Epidermal melanocyte (primary cell): ENCODE measurements at regions not wholly inside any gene's neighbourhood (a gene's known extent, or its start where the extent isn't known, plus 50 kb on each side); places are given as distances from the start of the nearest gene placed in this dataset.
"Not testable (repeated sequence)": the region's sequence is repeated elsewhere in the genome, so short reads cannot be mapped to it uniquely, and the experiment has no call there.

ENCODE experiments used
- DNase-seq: peaks from one replicate; pipeline ENCODE4 v3.0.0; 2011; ENCODE audit warnings: low spot score; ENCODE audit not compliant: insufficient read length

DNA sequence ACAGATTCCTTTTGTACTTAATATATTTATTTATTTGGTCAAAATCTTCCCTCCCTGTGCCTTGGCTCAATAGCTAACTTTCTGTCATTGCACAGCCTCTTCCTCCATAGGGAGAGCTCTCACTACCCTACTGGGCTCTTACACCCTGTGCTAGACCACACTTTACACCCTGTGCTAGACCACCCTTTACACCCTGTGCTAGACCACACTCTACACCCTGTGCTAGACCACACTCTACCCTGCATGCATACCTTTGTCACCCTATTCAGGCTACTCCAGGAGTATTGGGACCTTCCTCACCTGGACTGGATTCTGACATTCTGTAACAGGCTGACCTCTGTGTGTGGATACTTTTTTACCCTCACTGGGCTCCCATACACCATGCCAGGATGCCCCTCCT is 298.5 kb upstream of the TPK1 start:
- no peak for DNase-seq

DNA sequence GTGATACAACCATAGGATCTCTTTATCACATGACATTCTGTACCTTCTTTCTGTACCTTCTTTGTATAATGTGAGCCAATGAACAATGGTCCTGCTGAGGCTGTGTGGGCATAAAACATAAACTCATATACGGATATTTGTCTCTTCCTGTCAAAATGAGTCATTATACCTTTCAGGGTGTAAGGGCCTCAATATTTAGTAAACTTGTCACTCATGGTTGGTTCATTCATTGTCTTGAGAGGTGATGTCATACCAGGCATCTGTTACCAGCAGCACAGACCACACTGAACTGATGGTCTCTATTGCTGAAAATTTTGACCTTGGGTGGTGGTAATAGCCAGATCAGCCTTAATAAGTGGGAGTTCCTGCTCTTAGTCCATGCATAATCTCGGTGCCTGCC is 287.6 kb upstream of the TPK1 start:
- DNase-seq: no peak

DNA sequence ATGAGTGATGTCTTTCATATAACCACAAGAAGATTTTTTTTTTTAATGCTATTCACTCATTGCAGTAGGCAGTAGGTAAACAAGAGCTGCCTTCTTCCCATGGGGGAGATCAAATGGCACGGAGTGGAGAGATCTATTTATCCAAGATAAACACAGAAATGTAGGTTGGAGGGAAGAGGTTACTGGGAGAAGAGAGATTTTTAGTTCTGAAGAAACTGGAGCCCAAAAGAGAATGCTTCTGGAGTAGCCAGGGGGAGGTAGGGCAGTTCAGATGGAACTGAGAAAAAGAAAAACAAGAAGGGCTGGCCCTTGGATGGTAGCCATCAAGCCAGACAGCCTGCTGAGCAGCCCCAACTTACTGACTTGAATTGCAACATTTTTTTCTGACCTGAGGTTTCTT is 270.1 kb upstream of the TPK1 start:
- DNase-seq: no peak

DNA sequence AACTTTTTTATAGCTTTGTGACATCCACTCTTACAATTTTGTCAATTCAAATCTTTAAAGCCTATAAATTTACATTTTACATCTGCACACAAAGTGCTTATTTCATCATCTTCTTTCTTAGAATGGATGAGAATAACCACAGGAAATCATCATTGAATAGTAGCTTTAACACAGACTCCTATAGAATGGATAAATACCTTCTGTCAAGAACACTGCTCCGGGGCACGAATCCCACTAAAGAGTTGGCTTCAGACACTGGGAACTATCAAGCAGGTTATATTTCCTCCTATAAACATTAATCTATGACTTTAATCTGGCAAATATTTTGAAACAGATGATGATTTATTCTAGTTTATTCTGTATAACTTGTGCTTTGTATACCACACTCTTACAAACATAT is 269.7 kb upstream of the TPK1 start:
- no peak for DNase-seq

DNA sequence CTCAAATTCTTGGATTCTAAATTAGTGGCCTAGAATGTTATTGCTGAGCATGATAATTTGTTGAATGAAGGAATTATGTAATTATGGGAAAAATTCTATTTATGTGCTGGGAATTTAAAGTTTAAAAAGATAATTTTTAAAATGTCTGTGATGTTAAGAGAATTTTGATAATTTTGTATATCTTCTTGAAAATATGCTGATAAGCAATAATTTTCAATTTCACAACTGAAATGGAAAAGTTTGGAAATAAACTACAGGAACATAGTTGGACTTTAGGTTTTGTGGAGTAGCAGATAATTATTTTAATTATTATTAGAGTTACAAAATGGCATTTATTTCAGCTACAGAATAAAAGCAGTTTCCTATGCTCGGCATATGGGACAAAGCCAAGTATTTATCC is 268.5 kb upstream of the TPK1 start:
- DNase-seq: no peak

DNA sequence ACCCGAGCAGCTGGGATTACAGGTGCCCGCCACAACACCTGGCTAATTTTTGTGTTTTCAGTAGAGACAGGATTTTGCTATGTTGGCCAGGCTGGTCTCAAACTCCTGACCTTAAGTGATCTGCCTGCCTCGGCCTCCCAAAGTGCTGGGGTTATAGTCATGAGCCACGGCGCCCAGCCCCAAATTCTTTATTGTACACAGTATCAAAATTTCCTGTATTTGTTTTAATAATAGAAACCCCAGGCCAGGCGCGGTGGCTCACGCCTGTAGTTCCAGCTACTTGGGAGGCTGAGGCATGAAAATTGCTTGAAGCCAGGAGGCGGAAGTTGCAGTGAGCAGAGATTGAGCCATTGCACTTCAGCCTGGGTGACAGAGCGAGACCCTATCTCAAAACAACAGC is 266.3 kb upstream of the TPK1 start:
- not testable (repeated sequence) for DNase-seq

DNA sequence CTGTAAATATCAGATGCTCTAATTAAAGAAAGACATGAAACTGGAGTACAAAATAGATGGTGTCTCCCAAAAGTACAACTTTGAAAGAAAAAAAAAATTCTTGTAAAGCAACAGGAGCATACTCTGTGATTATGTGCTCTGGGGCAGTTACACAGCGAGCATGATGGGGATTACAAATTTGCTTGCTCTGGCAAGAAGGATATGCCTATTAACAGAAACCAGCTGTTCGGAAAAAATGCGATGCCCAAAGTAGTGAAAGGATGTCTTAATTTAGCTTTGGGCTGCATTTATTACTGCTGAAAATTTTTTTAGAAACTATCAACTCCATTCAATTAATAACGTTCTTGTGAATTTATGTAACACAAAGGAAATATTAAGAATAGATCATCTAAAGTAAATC is 256.9 kb upstream of the TPK1 start:
- DNase-seq: no peak

DNA sequence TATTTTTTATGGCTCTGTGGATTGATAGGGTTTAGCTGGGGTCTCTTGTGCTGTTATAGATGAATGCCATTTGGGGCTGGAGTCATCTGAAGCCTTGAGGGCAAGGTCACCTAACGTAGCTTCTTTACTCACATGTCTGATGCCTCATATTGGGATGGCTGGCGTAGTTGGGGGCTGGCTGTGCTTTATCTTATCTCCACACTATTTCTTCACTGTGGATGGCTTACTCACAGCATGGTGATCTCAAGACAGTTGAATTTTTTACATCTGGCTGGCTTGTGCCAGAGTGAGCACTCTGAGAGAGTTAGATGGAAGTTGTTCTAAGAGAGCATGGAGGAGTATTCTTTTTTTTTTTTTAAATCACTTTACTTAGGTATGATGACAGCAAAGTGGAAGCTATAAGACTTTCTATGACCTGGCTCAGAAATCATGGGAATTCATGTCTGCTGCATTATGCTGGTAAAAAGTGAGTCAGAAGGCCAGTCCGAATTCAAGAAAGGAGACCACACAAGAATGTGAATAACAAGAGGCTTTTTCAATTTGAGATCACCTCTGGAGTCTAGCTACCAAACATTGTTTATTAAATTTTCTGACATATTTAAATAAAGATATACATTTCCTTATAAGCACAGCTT is 252.4 kb upstream of the TPK1 start:
- no peak for DNase-seq

DNA sequence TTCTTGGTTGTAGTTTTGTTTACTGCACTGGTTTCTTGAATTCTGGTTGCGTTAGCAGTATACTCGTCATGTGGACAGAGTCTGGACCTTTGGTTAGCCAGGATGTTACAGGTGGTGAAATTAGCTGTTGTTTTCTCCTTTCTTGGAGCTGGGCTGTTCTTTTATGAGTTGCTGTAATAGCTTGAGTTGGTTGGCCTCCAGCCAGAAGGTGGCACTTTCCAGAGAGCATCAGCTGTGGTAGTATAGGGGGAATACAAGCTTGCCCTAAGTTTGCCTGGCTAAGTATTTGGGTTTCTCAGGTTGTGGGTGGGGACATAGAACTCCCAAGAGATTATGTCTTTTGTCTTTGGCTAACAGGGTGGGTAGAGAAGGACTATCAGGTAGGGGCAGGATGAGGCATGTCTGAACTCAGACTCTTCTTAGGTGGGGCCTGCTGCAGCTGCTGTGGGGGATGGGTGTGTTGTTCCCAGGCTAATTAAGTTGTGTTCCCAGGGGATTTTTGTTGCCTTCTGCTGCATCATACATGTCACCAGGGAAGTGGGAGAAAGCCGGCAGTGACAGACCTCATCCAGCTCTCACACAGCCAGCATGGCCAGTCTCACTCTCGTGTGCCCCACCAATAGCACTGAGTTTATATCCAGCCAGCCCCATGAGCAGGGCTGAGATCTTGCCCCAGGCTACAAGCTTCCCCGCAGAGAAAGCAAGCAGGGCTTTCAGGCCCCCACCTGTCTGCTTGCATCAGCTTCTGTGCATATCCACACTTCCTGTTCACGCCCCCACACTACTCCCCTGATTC is 246.7 kb upstream of the TPK1 start:
- DNase-seq: no peak

DNA sequence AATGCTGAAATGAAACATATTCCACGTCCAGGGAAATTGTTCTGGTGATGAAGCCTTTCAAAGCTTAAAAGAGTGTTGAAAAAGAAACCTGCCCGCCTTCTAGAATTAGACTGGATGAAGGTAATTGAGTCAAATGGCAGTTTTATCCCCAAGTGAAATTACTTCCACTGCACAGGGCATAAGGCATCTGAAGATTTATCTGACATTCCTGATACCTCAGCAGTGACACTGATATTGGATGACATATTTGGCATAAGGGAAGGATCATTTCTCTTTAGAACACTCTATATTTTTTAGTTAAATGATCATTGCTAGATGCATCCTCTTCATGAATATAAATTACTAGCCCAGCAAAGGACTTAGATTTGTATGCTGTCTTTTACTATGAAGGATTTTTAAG is 229.6 kb upstream of the TPK1 start:
- DNase-seq: no peak

DNA sequence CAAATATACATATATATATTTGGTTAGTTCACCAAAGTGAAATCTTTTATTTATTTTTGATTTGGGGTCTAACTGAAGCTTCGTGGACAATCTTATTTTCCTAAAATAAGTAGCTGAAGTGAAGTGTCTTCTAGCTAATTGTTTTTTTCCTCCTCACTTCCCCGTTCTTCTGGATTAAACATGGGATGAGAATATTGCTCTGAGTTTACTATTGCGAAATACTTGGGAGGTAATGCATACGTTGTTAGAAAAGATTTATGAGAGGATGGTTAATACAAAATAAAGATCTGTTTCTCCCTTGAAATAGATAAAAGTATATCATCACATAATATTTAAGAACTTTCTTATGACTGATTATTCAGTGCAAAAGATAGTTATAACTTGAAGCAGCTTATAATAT is 228.3 kb upstream of the TPK1 start:
- no peak for DNase-seq

DNA sequence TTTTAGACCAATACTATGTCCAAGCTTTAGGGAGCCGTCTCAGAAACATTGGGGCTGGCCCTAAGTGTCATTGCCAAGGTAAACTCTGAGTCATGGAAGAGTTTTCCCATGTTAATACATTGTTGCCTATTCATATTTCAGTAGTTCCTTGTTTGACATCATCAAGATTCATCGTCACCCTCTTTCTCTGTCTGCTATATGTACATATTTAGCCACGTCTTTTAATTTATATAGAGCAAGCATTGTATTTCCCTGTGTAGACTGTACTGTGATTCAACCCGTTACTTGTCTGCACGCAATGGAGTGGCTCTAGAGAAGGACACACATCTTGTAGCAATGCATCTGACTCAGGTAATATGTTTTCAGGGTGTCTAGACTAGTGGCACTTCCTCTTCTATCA is 217.9 kb upstream of the TPK1 start:
- DNase-seq: no peak

DNA sequence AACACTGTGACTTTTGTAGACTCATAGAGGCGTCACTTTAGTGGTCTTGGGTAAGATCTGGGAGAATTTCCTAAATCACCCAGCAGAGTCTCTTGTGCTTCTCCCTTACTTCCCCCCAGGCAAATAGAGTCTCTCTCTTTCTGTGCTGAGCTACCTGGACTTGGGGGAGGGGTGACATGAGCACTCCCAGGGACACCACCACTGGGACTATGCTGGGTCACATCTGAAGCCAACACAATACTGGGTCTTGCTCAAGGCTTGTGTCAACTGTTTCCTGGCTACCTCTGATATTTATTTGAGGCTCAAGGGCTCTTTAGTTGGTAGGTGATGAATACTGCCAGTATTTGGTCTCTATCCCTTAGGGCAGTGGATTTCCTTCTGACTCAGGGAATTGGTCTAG is 214.6 kb upstream of the TPK1 start:
- no peak for DNase-seq

DNA sequence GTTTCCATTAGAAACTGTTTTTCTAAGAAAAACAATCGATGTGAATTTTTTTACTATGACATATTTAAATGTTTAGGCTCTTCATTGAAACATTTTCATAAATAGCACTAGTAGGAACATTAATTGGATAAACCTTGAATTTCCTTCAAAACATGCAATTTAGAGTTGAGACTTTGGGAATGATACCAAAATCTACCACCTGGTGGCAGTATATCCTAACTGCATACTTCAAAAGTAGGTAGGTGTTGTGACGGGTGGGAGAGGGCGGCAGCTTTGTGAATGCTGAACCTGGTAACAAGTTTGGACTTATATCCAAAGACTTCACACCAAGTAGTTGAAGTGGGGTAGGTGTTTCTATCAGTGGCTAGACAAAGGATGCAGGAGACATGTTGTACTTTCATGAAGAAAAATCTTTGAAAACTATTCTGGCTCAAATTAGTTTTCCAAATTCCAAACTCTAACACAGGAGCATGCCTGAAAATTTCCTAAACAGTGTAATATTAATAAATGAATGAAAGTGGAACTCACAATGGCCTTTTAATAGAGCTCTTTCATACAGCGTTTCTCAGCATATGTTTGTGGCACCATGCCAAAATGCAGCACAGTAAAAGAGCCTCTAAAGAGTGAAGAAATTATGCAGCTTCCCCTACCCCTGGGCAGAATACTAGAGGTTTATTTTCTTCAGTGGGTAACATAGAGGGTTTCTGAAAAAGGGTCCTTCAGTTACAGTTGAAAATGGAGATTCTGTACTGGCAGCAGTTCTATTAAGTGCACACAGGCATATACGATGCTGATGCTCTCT is 201.0 kb upstream of the TPK1 start:
- DNase-seq: no peak

DNA sequence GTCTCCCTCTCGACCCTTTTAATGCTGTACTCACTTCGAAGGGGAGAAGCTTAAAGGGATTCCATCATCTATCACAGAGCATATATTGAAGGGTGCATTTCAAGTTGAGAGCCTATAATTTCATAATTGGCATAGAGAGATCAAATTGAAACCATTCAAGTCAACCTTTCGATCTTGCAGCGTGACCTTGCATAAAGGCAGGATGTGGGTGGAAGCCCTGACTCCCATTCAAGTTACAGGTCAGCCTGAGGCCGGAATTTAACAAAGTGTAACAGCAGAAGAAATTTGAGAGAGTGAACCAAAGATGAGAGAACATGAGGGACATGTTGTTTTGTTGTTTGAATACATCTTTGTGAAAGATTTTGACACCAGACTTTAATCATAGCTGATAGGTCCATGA is 195.3 kb upstream of the TPK1 start:
- no peak for DNase-seq

DNA sequence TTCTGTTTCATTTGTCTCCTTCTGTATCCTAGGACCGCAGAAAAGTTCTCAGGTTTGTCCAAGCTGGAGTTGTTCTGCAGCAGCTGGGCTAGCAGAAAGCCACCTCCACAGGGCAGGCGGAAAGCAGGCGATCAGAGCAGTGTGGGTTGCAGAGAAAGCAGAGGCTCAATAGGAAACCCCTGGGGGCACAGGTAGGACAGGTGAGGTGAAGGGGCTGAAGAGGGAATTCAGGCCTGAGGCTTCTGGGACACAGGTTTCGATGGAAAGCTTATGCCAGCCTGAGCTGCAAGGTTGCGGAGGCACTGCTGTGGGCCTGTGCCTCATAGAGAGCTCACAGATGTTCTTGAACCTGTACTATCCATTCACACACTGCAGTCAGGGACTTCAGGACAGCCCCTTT is 194.9 kb upstream of the TPK1 start:
- DNase-seq: no peak

DNA sequence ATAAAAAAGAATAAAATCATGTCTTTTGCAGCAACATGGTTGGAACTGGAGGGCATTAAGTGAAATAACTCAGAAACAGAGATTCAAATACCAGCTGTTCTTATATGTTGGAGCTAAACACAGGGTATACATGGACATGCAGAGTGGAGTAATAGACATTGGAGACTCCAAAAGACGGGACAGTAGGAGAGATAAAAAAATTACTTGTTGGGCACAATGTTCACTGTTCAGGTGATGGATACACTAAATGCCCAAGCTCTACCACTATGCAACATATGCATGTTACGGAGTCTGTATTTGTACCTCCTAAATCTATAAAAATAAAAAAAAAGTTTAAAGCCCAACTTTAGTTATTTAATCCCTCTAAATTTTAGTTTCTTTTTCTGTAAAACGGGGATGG is 184.6 kb upstream of the TPK1 start:
- DNase-seq: no peak

DNA sequence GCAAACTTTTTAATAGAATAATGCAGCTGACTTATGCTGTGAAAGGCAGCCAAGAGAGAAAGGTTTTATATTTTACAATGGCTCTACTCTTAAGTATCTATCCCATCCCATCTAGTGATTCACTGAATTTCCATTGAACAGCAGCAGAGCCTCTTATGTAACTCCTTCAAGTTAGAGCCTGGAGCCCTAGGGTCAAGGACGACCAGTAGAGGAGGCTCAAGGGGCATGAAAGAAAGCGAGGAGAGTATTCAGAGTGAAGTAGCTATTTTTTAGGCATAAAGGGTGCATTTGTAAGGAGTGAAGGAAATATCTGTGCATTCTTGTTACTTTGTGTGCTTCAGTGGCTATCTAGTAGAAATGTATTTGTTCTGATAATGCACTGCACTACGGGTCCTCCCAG is 180.2 kb upstream of the TPK1 start:
- DNase-seq: no peak

DNA sequence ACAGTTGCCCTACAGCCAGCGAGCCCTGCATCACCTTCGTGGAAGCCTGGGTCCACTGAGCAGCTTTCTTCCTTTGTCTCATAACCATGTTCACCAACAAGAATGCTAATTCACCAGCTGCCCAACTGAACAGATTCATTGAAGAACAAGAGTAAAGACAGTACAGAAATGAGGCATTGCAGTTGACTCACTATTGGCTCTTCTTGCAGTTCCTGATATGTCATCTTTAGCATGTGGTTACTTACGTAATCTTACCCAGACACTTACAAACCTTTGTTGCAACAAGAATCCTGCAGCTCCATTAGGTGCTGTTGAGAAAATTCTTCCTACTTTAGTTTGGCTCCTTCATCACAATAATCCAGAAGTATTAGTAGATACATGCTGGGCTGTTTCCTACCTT is 174.0 kb upstream of the TPK1 start:
- no peak for DNase-seq

DNA sequence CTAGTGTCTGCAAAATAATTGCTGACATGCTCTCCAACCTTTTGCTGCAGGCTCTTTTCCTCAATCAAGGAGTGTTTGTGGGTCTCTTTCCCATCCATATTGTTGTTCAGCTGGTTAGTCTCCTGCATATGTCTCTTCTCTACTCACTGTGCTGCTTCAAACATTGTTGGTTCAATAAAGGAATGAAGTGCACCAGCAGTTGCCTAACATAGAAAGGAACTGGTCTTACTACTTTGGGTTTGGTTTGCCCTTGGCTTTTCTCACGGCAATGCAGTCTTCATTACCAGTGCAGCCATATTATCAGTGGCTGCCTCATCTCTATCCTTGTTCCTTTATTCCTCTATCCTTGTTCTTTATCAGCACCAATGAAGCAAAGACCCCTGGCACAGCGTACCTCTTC is 169.7 kb upstream of the TPK1 start:
- no peak for DNase-seq

DNA sequence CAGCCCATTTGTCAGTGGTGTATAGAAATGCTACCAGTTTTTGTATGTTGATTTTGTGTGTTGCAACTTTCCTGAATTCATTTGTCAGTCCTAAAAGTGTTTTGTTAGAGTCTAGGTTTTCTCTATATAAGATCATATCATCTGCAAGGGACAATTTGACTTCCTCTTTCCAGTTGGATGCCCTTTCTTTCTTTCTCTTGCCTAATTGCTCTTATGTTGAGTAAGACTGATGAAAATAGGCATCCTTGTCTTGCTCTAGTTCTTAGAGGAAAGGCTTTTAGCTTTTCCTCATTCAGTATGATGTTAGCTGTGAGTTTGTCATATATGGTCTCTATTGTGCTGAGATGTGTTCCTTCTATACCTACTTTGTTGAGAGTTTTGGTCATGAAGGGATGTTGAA is 161.7 kb upstream of the TPK1 start:
- no peak for DNase-seq

DNA sequence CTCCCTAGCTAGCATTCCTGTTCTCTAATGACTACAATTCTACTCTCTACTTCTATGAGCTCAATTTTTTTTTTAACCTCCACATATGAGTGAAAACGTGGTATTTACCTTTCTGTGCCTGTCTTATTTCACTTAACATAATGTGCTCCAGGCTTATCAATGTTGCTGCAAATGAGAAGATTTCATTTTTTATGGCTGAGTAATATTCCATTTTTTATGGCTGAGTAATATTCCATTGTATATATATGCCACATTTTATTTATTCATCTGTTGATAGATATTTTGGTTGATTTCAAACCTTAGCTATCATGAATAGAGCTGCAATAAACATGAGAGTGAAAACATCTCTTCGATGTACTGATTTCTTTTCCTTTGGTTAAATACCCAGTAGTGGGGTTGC is 159.6 kb upstream of the TPK1 start:
- no peak for DNase-seq

DNA sequence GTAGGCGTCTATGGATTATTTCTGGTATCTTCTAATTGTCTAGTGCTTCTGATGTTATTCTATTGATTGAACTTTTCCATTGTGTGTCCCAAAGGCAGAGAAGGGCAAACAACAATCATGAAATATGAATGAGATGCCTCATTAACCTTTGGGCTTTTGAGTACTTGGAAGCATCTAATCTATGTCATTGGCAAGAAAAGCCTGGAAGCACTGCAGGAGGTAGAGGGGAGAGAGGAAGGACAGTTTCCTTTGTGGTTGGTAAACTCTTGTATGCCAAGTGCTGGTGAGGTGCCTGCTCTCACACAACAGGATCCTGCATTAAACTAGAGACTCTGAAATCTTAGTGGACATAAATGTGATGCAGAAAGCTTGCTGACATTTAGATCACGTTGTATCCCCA is 155.2 kb upstream of the TPK1 start:
- DNase-seq: no peak
